ENCODE measurements at regions not wholly inside any gene's neighbourhood (a gene's known extent, or its start where the extent isn't known, plus 50 kb on each side); places are given as distances from the start of the nearest gene placed in this dataset.

GRCh38 chr6:147108259-147108910 is 95.8 kb upstream of the STXBP5 start (continued):
- TF ChIP-seq STAT6 (CRISPR knock-in tag; conservative IDR thresholded peaks at IDR 0.05; ENCODE audit: low read depth) (no peak), AR (CRISPR knock-in tag; IDR thresholded peaks at IDR 0.05) (no peak), ZBTB21 (CRISPR knock-in tag; IDR thresholded peaks at IDR 0.05; ENCODE audit: borderline replicate concordance) (no peak), ZNF396 (CRISPR knock-in tag; IDR thresholded peaks at IDR 0.05; ENCODE audit: borderline replicate concordance) (no peak), ZNF423 (CRISPR knock-in tag; IDR thresholded peaks at IDR 0.05) (no peak), ZSCAN18 (CRISPR knock-in tag; IDR thresholded peaks at IDR 0.05) (no peak), ATF1 (CRISPR knock-in tag; IDR thresholded peaks at IDR 0.05) (no peak), ZNF425 (CRISPR knock-in tag; conservative IDR thresholded peaks at IDR 0.05) (no peak), SMAD4 (CRISPR knock-in tag; IDR thresholded peaks at IDR 0.05) (no peak)

GRCh38 chr6:147109707-147110106 is 94.5 kb upstream of the STXBP5 start:
- no peak overlapping the region for H3K4me3 Mint-ChIP-seq
- no peaks in the 10 kb centered on the region for H3K4me1 Mint-ChIP-seq
- ATAC-seq, result no peak
- no peak overlapping the region for H3K27ac Mint-ChIP-seq
- no peak for DNase-seq (ENCODE audit: low spot score)
- CTCF ChIA-PET, result no interaction called here
- no peaks in the 10 kb centered on the region for H3K9me3 Mint-ChIP-seq
- H3K36me3 Mint-ChIP-seq, result no peaks in the 10 kb centered on the region
- TF ChIP-seq SOX15 (CRISPR knock-in tag; IDR thresholded peaks at IDR 0.05), result no peak
- no peak for TF ChIP-seq ATF6 (CRISPR knock-in tag; IDR thresholded peaks at IDR 0.05)
- TF ChIP-seq NFE2L1 (CRISPR knock-in tag; IDR thresholded peaks at IDR 0.05), result no peak
- TF ChIP-seq FOXP1 (CRISPR knock-in tag; IDR thresholded peaks at IDR 0.05; ENCODE audit: borderline replicate concordance), result no peak
- no peak for TF ChIP-seq GTF2I (CRISPR knock-in tag; conservative IDR thresholded peaks at IDR 0.05)
- no peak for TF ChIP-seq SMAD3 (CRISPR knock-in tag; IDR thresholded peaks at IDR 0.05; ENCODE audit: borderline replicate concordance)
- no peak for TF ChIP-seq ZMAT4 (CRISPR knock-in tag; IDR thresholded peaks at IDR 0.05)
- POLR2A ChIA-PET, result no interaction called here
- no peaks in the 10 kb centered on the region for H3K27me3 Mint-ChIP-seq (ENCODE audit: low read depth)

Data from WTC11 (cell line).